ENCODE measurements at regions not wholly inside any gene's neighbourhood (a gene's known extent, or its start where the extent isn't known, plus 50 kb on each side); places are given as distances from the start of the nearest gene placed in this dataset.

DNA sequence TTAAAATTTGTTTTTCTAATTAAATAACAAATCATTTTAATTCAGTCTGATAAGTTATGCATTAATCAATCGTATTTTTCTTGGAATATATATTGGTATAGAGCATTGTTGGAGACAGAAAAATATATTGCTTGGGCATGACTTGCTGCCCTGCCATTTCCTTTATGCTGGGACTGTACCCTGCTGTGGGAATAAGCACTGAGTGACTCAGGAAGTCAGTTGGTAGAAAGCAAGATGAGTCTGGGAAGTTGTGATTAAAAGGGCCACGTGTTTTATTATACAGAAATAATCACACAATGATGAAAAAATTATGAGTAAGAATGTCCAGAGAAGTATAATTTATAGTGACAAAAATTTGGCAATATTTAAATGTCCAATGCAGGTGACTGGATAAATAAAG is 139.5 kb downstream of the KIF18A start:
- H3K4me3 ChIP-seq (ENCODE audit: low read depth, low read length), result no peak overlapping the region
- TF ChIP-seq, protein P1, sequence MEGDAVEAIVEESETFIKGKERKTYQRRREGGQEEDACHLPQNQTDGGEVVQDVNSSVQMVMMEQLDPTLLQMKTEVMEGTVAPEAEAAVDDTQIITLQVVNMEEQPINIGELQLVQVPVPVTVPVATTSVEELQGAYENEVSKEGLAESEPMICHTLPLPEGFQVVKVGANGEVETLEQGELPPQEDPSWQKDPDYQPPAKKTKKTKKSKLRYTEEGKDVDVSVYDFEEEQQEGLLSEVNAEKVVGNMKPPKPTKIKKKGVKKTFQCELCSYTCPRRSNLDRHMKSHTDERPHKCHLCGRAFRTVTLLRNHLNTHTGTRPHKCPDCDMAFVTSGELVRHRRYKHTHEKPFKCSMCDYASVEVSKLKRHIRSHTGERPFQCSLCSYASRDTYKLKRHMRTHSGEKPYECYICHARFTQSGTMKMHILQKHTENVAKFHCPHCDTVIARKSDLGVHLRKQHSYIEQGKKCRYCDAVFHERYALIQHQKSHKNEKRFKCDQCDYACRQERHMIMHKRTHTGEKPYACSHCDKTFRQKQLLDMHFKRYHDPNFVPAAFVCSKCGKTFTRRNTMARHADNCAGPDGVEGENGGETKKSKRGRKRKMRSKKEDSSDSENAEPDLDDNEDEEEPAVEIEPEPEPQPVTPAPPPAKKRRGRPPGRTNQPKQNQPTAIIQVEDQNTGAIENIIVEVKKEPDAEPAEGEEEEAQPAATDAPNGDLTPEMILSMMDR (IDR thresholded peaks at IDR 0.05; ENCODE audit: borderline replicate concordance, insufficient read depth, low read depth, low read length), result no peak

DNA sequence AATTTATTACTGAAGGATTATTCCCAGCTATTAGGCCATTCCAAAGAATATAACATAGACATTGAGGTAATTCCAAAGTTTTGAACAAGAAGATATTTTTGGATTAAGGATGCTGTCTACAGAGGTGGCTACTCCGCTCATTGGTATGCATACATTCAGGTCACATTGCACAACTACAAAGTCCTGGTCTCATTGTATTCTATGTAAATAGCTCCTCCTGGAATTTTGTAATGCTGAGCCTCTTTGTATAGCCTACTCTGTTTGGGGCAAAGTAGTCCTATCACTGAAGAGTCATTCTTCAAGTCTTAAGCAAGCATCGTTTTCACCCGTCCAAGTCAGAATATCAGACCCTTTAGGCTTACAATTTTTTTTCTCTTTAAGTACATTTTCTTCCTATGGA is 142.4 kb downstream of the KIF18A start:
- TF ChIP-seq, protein P1 (IDR thresholded peaks at IDR 0.05; ENCODE audit: borderline replicate concordance, insufficient read depth, low read depth, low read length), result no peak
- no peak overlapping the region for H3K4me3 ChIP-seq (ENCODE audit: low read depth, low read length)

DNA sequence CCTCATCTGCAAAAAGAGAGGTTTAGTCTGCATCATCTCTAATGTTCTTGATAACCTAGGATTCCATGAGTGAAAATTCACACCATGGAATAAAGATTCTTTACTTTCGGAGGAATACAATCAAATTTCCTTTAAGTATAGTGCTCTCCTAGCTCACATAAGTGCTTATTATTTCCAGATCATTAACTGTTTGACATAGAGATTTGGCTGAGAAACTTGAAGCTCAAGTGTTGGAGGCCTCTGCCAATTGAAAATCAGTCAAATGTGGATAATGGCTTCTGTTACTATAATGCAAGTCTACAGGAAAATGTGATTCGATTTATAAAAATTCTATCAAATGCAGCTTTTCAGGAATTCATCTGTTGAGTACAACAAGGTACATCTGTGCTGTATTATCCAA is 144.6 kb downstream of the KIF18A start:
- TF ChIP-seq, protein P1 (IDR thresholded peaks at IDR 0.05; ENCODE audit: borderline replicate concordance, insufficient read depth, low read depth, low read length), result no peak

DNA sequence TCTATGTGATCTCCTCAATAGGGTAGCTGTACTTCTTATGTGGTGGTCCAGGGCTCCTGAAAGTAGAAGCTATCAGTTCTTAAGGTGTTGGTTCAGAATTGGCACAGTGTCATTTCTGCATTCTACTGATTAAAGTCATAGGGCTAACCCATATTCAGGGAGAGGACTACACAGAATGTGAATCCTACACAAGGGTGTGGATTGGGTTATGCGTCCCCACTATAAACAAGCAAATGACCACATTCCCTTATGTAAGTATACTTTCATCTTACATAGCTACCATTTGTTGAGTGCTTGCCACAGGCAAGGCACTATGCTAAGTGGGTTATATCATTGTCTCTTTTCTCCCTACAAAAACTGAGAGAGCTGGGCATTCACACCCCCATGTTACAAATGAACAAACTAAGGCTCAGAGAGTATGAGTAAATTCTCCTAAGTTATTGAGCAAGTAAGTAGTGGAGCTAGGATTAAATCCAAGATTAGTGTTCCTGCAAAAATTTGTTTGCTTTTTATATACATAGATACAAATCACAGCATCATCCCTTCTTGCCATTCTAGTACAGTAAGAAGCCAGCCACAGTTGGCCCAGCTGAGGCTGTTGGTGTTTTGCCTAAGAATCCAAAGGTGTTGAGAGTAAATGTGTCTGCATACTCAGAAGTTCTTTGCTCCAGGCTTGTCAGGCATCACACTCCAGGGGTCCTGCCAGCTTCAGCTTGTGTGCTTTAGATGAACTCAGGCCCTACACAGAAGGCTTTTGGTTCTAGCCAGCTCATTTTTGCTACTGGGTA is 157.8 kb downstream of the KIF18A start:
- no peak overlapping the region for H3K4me3 ChIP-seq (ENCODE audit: low read depth, low read length)
- TF ChIP-seq, protein P1 (IDR thresholded peaks at IDR 0.05; ENCODE audit: borderline replicate concordance, insufficient read depth, low read depth, low read length), result no peak

More for the DNA sequence above, 144.6 kb downstream of the KIF18A start:
- H3K4me3 ChIP-seq (ENCODE audit: low read depth, low read length), result no peak overlapping the region

DNA sequence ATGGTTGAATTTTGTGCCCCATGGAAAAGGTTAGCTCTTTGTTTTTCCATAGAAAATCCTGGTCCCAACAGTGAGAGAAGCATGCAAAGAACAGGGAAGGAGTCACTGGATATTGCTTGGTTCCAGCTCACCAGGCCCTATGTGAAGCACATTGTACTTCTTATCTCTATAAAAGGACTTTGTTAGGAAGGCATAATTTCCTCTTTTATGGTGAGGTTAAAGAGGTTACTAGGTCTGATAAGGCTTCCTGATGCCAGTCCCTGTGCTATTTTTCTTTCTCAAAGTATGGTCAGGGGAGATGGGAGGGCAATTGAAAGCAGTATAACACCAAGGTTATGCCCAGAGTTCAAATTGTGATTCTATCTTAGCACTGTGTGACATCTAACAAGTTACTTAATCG is 162.6 kb downstream of the KIF18A start:
- H3K4me3 ChIP-seq (ENCODE audit: low read depth, low read length), result no peak overlapping the region
- TF ChIP-seq, protein P1 (IDR thresholded peaks at IDR 0.05; ENCODE audit: borderline replicate concordance, insufficient read depth, low read depth, low read length), result no peak

DNA sequence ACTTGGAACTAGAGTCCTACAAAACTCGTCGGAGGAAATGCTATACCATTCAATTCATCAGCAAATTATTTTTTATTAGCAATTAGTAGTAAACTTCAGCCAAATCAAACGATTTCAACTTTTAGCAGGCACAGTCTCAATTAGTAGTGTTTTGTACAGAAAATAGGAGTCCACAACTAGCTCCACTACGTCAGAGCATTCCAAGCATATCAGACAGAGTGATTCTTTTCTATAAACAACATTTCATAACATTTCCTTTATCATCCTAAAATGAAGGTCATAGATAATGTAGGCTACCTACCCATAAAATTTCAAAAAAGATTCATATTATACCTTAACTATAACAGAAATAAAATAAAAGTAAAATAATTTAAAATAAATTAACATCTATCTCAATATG is 169.9 kb downstream of the KIF18A start:
- TF ChIP-seq, protein P1 (IDR thresholded peaks at IDR 0.05; ENCODE audit: borderline replicate concordance, insufficient read depth, low read depth, low read length), result no peak
- no peak overlapping the region for H3K4me3 ChIP-seq (ENCODE audit: low read depth, low read length)

DNA sequence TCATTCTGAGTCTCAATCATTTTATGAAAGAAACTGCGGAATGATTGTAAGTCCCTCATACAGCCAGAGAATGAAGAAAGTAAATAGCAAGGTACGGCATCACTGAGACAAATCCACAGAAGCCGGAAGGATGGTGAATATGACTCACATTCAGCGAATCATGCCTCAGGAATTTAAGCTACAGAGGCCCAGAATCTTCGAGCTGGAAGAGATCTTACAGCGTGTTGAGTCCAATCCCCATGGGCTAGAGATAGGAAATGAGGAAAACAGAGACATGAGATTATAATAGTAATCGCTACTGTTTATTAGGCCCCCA is 173.2 kb downstream of the KIF18A start:
- H3K4me3 ChIP-seq (ENCODE audit: low read depth, low read length), result no peak overlapping the region
- TF ChIP-seq, protein P1 (IDR thresholded peaks at IDR 0.05; ENCODE audit: borderline replicate concordance, insufficient read depth, low read depth, low read length), result no peak

Data from GM12875 (cell line).